HEK293 (cell line): ENCODE measurements at regions not wholly inside any gene's neighbourhood (a gene's known extent, or its start where the extent isn't known, plus 50 kb on each side); places are given as distances from the start of the nearest gene placed in this dataset.

ENCODE experiments used
- ZNF114 ChIP-seq: fragments of 450-650 bp; formaldehyde crosslinking; IDR thresholded peaks from 2 replicates; pipeline ENCODE4 v1.5.0; 2017; ENCODE audit warnings: missing biosample characterization, missing genetic modification characterization
- ZNF423 ChIP-seq: fragments of 450-650 bp; formaldehyde crosslinking; IDR thresholded peaks from 2 replicates; pipeline ENCODE4 v1.5.1; 2016; ENCODE audit warnings: missing biosample characterization, missing genetic modification characterization
- ZNF530 ChIP-seq: fragments of 450-650 bp; formaldehyde crosslinking; IDR thresholded peaks from 2 replicates; pipeline ENCODE4 v1.5.1; 2016; ENCODE audit warnings: low read depth, missing biosample characterization, missing genetic modification characterization

DNA sequence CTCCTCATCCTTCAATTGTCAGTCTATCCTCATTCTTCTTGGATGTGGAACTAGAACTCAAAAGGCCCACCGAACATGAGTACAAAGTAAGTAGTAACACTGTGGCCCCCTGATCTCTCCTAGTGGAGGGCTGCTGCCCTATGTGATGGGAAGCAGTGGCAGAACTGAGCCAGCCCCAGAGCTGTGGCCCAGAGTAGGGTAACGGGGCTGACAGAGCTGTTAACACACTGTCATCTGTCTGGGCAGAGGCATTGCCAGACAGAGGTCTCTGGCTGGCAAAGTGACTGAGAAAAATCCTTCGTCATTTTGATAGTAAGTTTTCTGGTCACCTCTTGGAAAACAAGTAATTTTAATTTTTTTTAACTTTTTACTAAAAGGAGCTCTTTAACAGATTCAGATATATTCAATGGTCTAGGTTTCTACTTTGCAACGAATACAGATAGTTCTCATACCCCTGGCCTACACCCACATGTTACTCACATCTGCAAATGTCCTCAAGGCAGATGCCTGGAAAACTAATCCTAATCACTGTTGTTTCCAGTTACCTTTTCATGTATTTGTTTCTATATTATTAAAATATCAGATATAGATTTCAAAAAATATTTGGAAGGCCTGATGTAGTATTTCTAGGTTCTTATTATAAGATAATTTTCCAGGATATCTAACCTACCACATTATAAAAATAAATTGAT, 588.7 kb downstream of the CPS1 start:
- TF ChIP-seq ZNF530: no peak
- TF ChIP-seq ZNF423 (tag by site-specific recombination): no peak
- TF ChIP-seq ZNF114: no peak
